HCT116 (cell line): ENCODE measurements at regions not wholly inside any gene's neighbourhood (a gene's known extent, or its start where the extent isn't known, plus 50 kb on each side); places are given as distances from the start of the nearest gene placed in this dataset.

ENCODE experiments used
- ATAC-seq: fragments of 200-7000 bp; cut with Tn5 transposase; 2 replicates; pipeline ENCODE4 v1.9.1; 2020; ENCODE audit warnings: mild to moderate bottlenecking, moderate library complexity
- BruUV-seq: library from RNA; stranded (reverse); fragments of 400-500 nt; replicated peaks from 2 replicates; lab custom pipeline; 2021; lab: Mats Ljungman, UMichigan
- CTCF ChIA-PET: fragments of 300-600 bp; sonication (Branson Sonifier 250); formaldehyde crosslinking; loops from one replicate; lab custom pipeline; 2021; ENCODE audit warnings: antibody characterized with exemption; lab: Charles Lee
- POLR2A ChIA-PET: fragments of 300-600, 350-600 bp; sonication (Branson Sonifier 250); formaldehyde crosslinking; loops from one replicate; lab custom pipeline; 2021; ENCODE audit warnings: antibody characterized with exemption; lab: Charles Lee
- RAD21 ChIA-PET, 2 experiments: fragments of 300-600 bp; sonication (Branson Sonifier 250); formaldehyde crosslinking; loops; one replicate each; lab custom pipeline; 2023; ENCODE audit warnings: low total read pairs in 2 of 2; ENCODE audit not compliant: uncharacterized antibody in 2 of 2, unreplicated experiment in 2 of 2, low non-redundant PET in 1 of 2; lab: Charles Lee
- DNase-seq: peaks from one replicate; pipeline ENCODE4 v3.0.0-alpha.2; 2010; ENCODE audit warnings: low read depth, low spot score
- H2AFZ ChIP-seq: fragments of 200-600 bp; shearing (Covaris generic), sonication (generic); 2 replicates; pipeline ENCODE4 v1.6.1; 2017; ENCODE audit warnings: low read depth, mixed run types, mixed read lengths, antibody characterized with exemption, low read length; ENCODE audit not compliant: poor library complexity, severe bottlenecking
- H3K27ac ChIP-seq: 2 replicates; pipeline ENCODE4 v1.5.1; 2012; ENCODE audit warnings: low read depth, low read length
- H3K27me3 ChIP-seq: fragments of 200-600 bp; sonication (generic); 2 replicates; pipeline ENCODE4 v1.6.1; 2016; ENCODE audit warnings: mixed run types, low read length, mixed read lengths; ENCODE audit not compliant: insufficient read depth
- H3K36me3 ChIP-seq, 2 experiments: fragments of 200-500 bp in 1 of 2; fragments of 200-600 bp in 1 of 2; sonication (Bioruptor generic) in 1 of 2; sonication (generic) in 1 of 2; 2 replicates each; pipeline versions ENCODE4 v1.5.1 to v1.6.1; 2014 to 2016; ENCODE audit warnings: low read length in 2 of 2, inconsistent platforms in 1 of 2, mixed read lengths in 1 of 2, mixed run types in 1 of 2; ENCODE audit not compliant: insufficient read depth in 2 of 2, control insufficient read depth in 1 of 2
- H3K4me1 ChIP-seq, 2 experiments: fragments of 200-600 bp in 1 of 2; sonication (generic) in 1 of 2; 2 replicates each; pipeline versions ENCODE4 v1.5.1 to v1.6.1; 2012 to 2017; ENCODE audit warnings: low read length in 2 of 2, inconsistent platforms in 1 of 2, mild to moderate bottlenecking in 1 of 2, mixed read lengths in 1 of 2, mixed run types in 1 of 2, moderate library complexity in 1 of 2; ENCODE audit not compliant: insufficient read depth in 2 of 2, control insufficient read depth in 1 of 2
- H3K4me2 ChIP-seq: fragments of 200-600 bp; sonication (generic); 2 replicates; pipeline ENCODE4 v1.6.1; 2017; ENCODE audit warnings: mixed run types, low read length, mixed read lengths
- H3K4me3 ChIP-seq, 2 experiments: fragments of 200-600 bp in 1 of 2; sonication (generic) in 1 of 2; replicated peaks in 1 of 2; 2 replicates each; pipeline ENCODE4 v1.5.1; 2011 to 2016; ENCODE audit warnings: low read length in 2 of 2, control low read depth in 1 of 2, low read depth in 1 of 2, mild to moderate bottlenecking in 1 of 2, mixed read lengths in 1 of 2, mixed run types in 1 of 2
- H3K79me2 ChIP-seq: fragments of 200-600 bp; sonication (generic); 2 replicates; pipeline ENCODE4 v1.6.1; 2017; ENCODE audit warnings: mild to moderate bottlenecking, mixed run types, low read length, moderate library complexity, mixed read lengths; ENCODE audit not compliant: insufficient read depth
- H3K9ac ChIP-seq: fragments of 200-600 bp; sonication (generic); 2 replicates; pipeline ENCODE4 v1.6.1; 2016; ENCODE audit warnings: low read length, mixed read lengths
- H3K9me2 ChIP-seq: fragments of 200-600 bp; sonication (generic), shearing (Covaris generic); 2 replicates; pipeline ENCODE4 v1.6.1; 2017; ENCODE audit warnings: mixed run types, mild to moderate bottlenecking, moderate library complexity; ENCODE audit not compliant: insufficient read depth
- H3K9me3 ChIP-seq, 2 experiments: fragments of 200-500 bp in 1 of 2; fragments of 200-600 bp in 1 of 2; sonication (Bioruptor generic) in 1 of 2; sonication (generic) in 1 of 2; 2 replicates each; pipeline ENCODE4 v1.6.1; 2014 to 2017; ENCODE audit warnings: low read length in 2 of 2, mixed read lengths in 2 of 2, inconsistent platforms in 1 of 2, low read depth in 1 of 2, mild to moderate bottlenecking in 1 of 2, mixed run types in 1 of 2, moderate library complexity in 1 of 2; ENCODE audit not compliant: control insufficient read depth in 1 of 2, insufficient read depth in 1 of 2
- H4K20me1 ChIP-seq: fragments of 200-600 bp; sonication (generic), shearing (Covaris generic); 2 replicates; pipeline ENCODE4 v1.6.1; 2017; ENCODE audit warnings: mixed run types, mild to moderate bottlenecking, moderate library complexity; ENCODE audit not compliant: insufficient read depth
- CTCF ChIP-seq, 3 experiments: fragments of 200-600 bp in 1 of 3; sonication (generic) in 1 of 3; IDR thresholded peaks in 2 of 3; conservative IDR thresholded peaks in 1 of 3; 2 replicates each; pipeline ENCODE4 v1.5.1; 2012 to 2017; ENCODE audit warnings: low read depth in 2 of 3, low read length in 2 of 3, antibody characterized with exemption in 1 of 3, borderline replicate concordance in 1 of 3, control low read depth in 1 of 3, mild to moderate bottlenecking in 1 of 3, mixed read lengths in 1 of 3, mixed run types in 1 of 3, moderate library complexity in 1 of 3; ENCODE audit not compliant: insufficient read depth in 1 of 3
- EGR1 ChIP-seq: IDR thresholded peaks from 2 replicates; pipeline ENCODE4 v1.6.1; 2012; ENCODE audit warnings: low read depth
- EZH2phosphoT487 ChIP-seq: fragments of 200-600 bp; IDR thresholded peaks from 2 replicates; pipeline ENCODE4 v1.6.1; 2018; ENCODE audit warnings: antibody characterized with exemption, borderline replicate concordance
- JUND ChIP-seq: IDR thresholded peaks from 2 replicates; pipeline ENCODE4 v1.6.1; 2012
- MAX ChIP-seq: IDR thresholded peaks from 2 replicates; pipeline ENCODE4 v1.6.1; 2012
- POLR2AphosphoS5 ChIP-seq: IDR thresholded peaks from 2 replicates; pipeline ENCODE4 v1.6.1; 2011; ENCODE audit warnings: mild to moderate bottlenecking, low read depth, low read length, moderate library complexity
- SIN3A ChIP-seq: IDR thresholded peaks from 2 replicates; pipeline ENCODE4 v1.6.1; 2012; ENCODE audit warnings: low read depth
- SRF ChIP-seq: IDR thresholded peaks from 2 replicates; pipeline ENCODE4 v1.6.1; 2012; ENCODE audit warnings: low read depth
- ZBTB33 ChIP-seq: IDR thresholded peaks from 2 replicates; pipeline ENCODE4 v1.6.1; 2011; ENCODE audit warnings: mild to moderate bottlenecking, low read length, moderate library complexity; ENCODE audit not compliant: insufficient replicate concordance; ENCODE audit errors: extremely low read depth
- ZNF274 ChIP-seq: fragments of 200-500 bp; sonication (Bioruptor generic); IDR thresholded peaks from 2 replicates; pipeline ENCODE4 v1.6.1; 2014; ENCODE audit warnings: mild to moderate bottlenecking, low read depth, low read length, inconsistent platforms
- intact Hi-C: fragments of 100-400 bp; cut with micrococcal nuclease; formaldehyde crosslinking; loops from 2 replicates; pipeline ENCODE4 v1.10.0; 2022

GRCh38 chr22:22748297-22748743 is 103.9 kb downstream of the GGTLC2 start (continued):
- TF ChIP-seq POLR2AphosphoS5 (no peak), JUND (no peak)

- no peak overlapping the region for H3K4me2 ChIP-seq
- ATAC-seq (no peak), DNase-seq (no peak)
- ChIA-PET RAD21 (no interaction called here), POLR2A (no interaction called here), CTCF (no interaction called here)
- H3K36me3 ChIP-seq, result no peaks in the 10 kb centered on the region
- no peaks in the 10 kb centered on the region for H3K9me2 ChIP-seq
- H3K27me3 ChIP-seq, result peaks cover 4% of the 10 kb centered on the region; the same call in 1 of the 2 replicates
- intact Hi-C loops, result loop anchor here (10.0 kb wide), 1 partner anchor 284 kb away; no protein-coding TSS in a partner anchor
- no TSS peak for BruUV-seq
- H2AFZ ChIP-seq, result no peak overlapping the region
- H3K9me3 ChIP-seq, result no peaks in the 10 kb centered on the region
- H3K4me1 ChIP-seq, result peaks cover 0 to 4% of the 10 kb centered on the region in 2 experiments; a peak in 1 of 4 replicates
- TF ChIP-seq CTCF (IDR thresholded peaks at IDR 0.05 in 2 of 3, conservative IDR thresholded peaks at IDR 0.05 in 1 of 3; ENCODE audit: borderline replicate concordance in 1 of 3, insufficient read depth in 1 of 3, low read depth in 2 of 3, low read length in 2 of 3), result no peak
- TF ChIP-seq EZH2phosphoT487, result no peak
- no peak for TF ChIP-seq MAX
- no peak for TF ChIP-seq EGR1
- TF ChIP-seq ZNF274, result no peak
- no peak for TF ChIP-seq SRF
- no peak for TF ChIP-seq SIN3A
- TF ChIP-seq ZBTB33, result no peak
- no peaks in the 10 kb centered on the region for H3K79me2 ChIP-seq
- no peak overlapping the region for H3K9ac ChIP-seq
- no peak overlapping the region for H3K27ac ChIP-seq
- no peaks in the 10 kb centered on the region for H4K20me1 ChIP-seq
- no peak overlapping the region for H3K4me3 ChIP-seq
These were observed 104.3 kb downstream of the GGTLC2 start for GRCh38 chr22:22748756-22749155.
